ENCODE measurements at regions not wholly inside any gene's neighbourhood (a gene's known extent, or its start where the extent isn't known, plus 50 kb on each side); places are given as distances from the start of the nearest gene placed in this dataset.

DNA sequence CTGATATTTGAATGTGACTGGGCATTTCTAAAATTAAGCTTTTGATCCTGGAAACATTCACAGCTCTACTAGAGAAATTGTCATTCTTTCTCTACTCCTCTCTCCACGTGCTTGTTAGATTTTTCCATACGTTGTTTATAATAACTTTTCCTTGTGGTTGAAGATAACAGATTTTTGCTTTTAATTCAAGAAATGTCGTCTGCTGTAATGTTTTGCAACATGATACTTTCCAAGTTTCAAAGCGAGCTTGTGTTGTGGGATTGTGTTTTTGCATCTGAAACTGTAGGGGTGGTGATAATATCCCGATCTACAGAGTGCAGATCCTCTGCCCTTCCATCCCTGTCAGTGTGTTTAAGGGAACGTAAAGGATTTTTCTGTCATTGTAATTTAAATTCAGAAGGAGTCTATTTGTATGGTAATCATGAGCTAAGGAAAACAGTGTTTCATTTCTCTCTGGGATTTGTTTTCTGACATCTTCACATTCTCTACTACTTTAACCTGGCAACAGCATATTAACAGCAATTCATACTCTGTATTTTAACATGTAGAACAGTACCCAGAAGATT lies 321.4 kb downstream of the FAT3 start:
- TF ChIP-seq ZNF384 (IDR thresholded peaks at IDR 0.05), result no peak
- no peak for TF ChIP-seq FOXA1 (IDR thresholded peaks at IDR 0.05)
- TF ChIP-seq FOXK2 (IDR thresholded peaks at IDR 0.05), result no peak

Measured in HEK293T (cell line).